ENCODE measurements at regions not wholly inside any gene's neighbourhood (a gene's known extent, or its start where the extent isn't known, plus 50 kb on each side); places are given as distances from the start of the nearest gene placed in this dataset.

GRCh38 chr9:106691627-106692026 lies 171.3 kb upstream of the ZNF462 start:
- TF ChIP-seq EZH2 (IDR thresholded peaks at IDR 0.05; ENCODE audit: borderline replicate concordance, low read depth, low read length, severe bottlenecking): no peak
- TF ChIP-seq, protein P1, sequence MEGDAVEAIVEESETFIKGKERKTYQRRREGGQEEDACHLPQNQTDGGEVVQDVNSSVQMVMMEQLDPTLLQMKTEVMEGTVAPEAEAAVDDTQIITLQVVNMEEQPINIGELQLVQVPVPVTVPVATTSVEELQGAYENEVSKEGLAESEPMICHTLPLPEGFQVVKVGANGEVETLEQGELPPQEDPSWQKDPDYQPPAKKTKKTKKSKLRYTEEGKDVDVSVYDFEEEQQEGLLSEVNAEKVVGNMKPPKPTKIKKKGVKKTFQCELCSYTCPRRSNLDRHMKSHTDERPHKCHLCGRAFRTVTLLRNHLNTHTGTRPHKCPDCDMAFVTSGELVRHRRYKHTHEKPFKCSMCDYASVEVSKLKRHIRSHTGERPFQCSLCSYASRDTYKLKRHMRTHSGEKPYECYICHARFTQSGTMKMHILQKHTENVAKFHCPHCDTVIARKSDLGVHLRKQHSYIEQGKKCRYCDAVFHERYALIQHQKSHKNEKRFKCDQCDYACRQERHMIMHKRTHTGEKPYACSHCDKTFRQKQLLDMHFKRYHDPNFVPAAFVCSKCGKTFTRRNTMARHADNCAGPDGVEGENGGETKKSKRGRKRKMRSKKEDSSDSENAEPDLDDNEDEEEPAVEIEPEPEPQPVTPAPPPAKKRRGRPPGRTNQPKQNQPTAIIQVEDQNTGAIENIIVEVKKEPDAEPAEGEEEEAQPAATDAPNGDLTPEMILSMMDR (IDR thresholded peaks at IDR 0.05; ENCODE audit: borderline replicate concordance, extremely low read depth, low read length, poor library complexity, severe bottlenecking): no peak
- H3K4me2 ChIP-seq (ENCODE audit: insufficient read depth, low read length): no peak overlapping the region
- H3K79me2 ChIP-seq (ENCODE audit: insufficient read depth, low read length): no peaks in the 10 kb centered on the region
- H3K4me3 ChIP-seq (ENCODE audit: low read depth in 1 of 2, low read length in 2 of 2): no peak overlapping the region
- DNase-seq (no peak), ATAC-seq (ENCODE audit: insufficient read depth, low read depth) (no peak)
- no peaks in the 10 kb centered on the region for H3K9me3 ChIP-seq (ENCODE audit: insufficient read depth, low read length, severe bottlenecking)
- no peak overlapping the region for H3K9ac ChIP-seq (ENCODE audit: low read depth, low read length)
- no peaks in the 10 kb centered on the region for H3K27me3 ChIP-seq (ENCODE audit: insufficient read depth, low read length, poor library complexity)
- H3K4me1 ChIP-seq (ENCODE audit: insufficient read depth, low read length): no peaks in the 10 kb centered on the region
- no peak overlapping the region for H3K27ac ChIP-seq (ENCODE audit: low read length)
- no peak overlapping the region for H2AFZ ChIP-seq (ENCODE audit: low read depth, low read length)
- no peaks in the 10 kb centered on the region for H4K20me1 ChIP-seq (ENCODE audit: insufficient read depth, low read length)
- no peaks in the 10 kb centered on the region for H3K36me3 ChIP-seq (ENCODE audit: insufficient read depth, low read length)

GRCh38 chr9:106693558-106693957 lies 169.4 kb upstream of the ZNF462 start:
- no peak for ATAC-seq (ENCODE audit: insufficient read depth, low read depth)
- H2AFZ ChIP-seq (ENCODE audit: low read depth, low read length): no peak overlapping the region
- H3K9me3 ChIP-seq (ENCODE audit: insufficient read depth, low read length, severe bottlenecking): no peaks in the 10 kb centered on the region
- H3K79me2 ChIP-seq (ENCODE audit: insufficient read depth, low read length): no peaks in the 10 kb centered on the region
- H3K4me2 ChIP-seq (ENCODE audit: insufficient read depth, low read length): no peak overlapping the region
- no peaks in the 10 kb centered on the region for H4K20me1 ChIP-seq (ENCODE audit: insufficient read depth, low read length)
- no peaks in the 10 kb centered on the region for H3K4me1 ChIP-seq (ENCODE audit: insufficient read depth, low read length)
- H3K4me3 ChIP-seq (ENCODE audit: low read depth in 1 of 2, low read length in 2 of 2): no peak overlapping the region
- no peaks in the 10 kb centered on the region for H3K27me3 ChIP-seq (ENCODE audit: insufficient read depth, low read length, poor library complexity)
- TF ChIP-seq EZH2 (IDR thresholded peaks at IDR 0.05; ENCODE audit: borderline replicate concordance, low read depth, low read length, severe bottlenecking): no peak
- TF ChIP-seq, protein P1 (IDR thresholded peaks at IDR 0.05; ENCODE audit: borderline replicate concordance, extremely low read depth, low read length, poor library complexity, severe bottlenecking): no peak
- no peak overlapping the region for H3K9ac ChIP-seq (ENCODE audit: low read depth, low read length)
- no peak overlapping the region for H3K27ac ChIP-seq (ENCODE audit: low read length)
- DNase-seq: no peak
- H3K36me3 ChIP-seq (ENCODE audit: insufficient read depth, low read length): no peaks in the 10 kb centered on the region

- DNase-seq (no peak), ATAC-seq (ENCODE audit: insufficient read depth, low read depth) (no peak)
- Histone ChIP-seq H3K4me1 (ENCODE audit: insufficient read depth, low read length) (no peaks in the 10 kb centered on the region), H3K27me3 (ENCODE audit: insufficient read depth, low read length, poor library complexity) (no peaks in the 10 kb centered on the region), H3K4me3 (ENCODE audit: low read depth in 1 of 2, low read length in 2 of 2) (no peak overlapping the region), H3K9me3 (ENCODE audit: insufficient read depth, low read length, severe bottlenecking) (no peaks in the 10 kb centered on the region), H3K4me2 (ENCODE audit: insufficient read depth, low read length) (no peak overlapping the region), H2AFZ (ENCODE audit: low read depth, low read length) (no peak overlapping the region), H4K20me1 (ENCODE audit: insufficient read depth, low read length) (no peaks in the 10 kb centered on the region), H3K9ac (ENCODE audit: low read depth, low read length) (no peak overlapping the region), H3K36me3 (ENCODE audit: insufficient read depth, low read length) (no peaks in the 10 kb centered on the region), H3K27ac (ENCODE audit: low read length) (no peak overlapping the region), H3K79me2 (ENCODE audit: insufficient read depth, low read length) (no peaks in the 10 kb centered on the region)
- TF ChIP-seq, protein P1 (IDR thresholded peaks at IDR 0.05; ENCODE audit: borderline replicate concordance, extremely low read depth, low read length, poor library complexity, severe bottlenecking): no peak
Measured at GRCh38 chr9:106696804-106697203, 166.2 kb upstream of the ZNF462 start.

DNA sequence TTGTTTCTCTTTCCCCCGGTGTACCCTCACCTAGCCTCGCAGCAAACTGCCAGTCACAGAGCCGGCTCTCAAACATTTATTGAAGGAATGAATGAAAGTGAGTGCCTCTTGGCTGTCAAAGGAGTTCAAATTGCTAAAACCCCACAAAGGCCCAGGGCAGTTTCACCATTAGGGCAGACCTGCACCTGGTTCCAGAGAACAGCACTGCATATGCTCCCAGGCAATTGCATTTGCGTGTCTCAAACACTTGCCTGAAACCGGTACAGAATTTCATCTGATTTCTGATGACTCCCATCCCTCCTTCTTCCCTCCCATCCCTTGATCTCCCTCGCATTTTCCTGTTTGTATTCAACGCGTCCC lies 165.6 kb upstream of the ZNF462 start:
- no peaks in the 10 kb centered on the region for H3K36me3 ChIP-seq (ENCODE audit: insufficient read depth, low read length)
- no peak for ATAC-seq (ENCODE audit: insufficient read depth, low read depth)
- no peaks in the 10 kb centered on the region for H3K27me3 ChIP-seq (ENCODE audit: insufficient read depth, low read length, poor library complexity)
- H2AFZ ChIP-seq (ENCODE audit: low read depth, low read length): no peak overlapping the region
- H3K4me1 ChIP-seq (ENCODE audit: insufficient read depth, low read length): no peaks in the 10 kb centered on the region
- no peaks in the 10 kb centered on the region for H3K9me3 ChIP-seq (ENCODE audit: insufficient read depth, low read length, severe bottlenecking)
- no peak overlapping the region for H3K4me2 ChIP-seq (ENCODE audit: insufficient read depth, low read length)
- DNase-seq: no peak
- no peaks in the 10 kb centered on the region for H4K20me1 ChIP-seq (ENCODE audit: insufficient read depth, low read length)
- H3K9ac ChIP-seq (ENCODE audit: low read depth, low read length): no peak overlapping the region
- TF ChIP-seq EZH2 (IDR thresholded peaks at IDR 0.05; ENCODE audit: borderline replicate concordance, low read depth, low read length, severe bottlenecking): no peak
- TF ChIP-seq, protein P1 (IDR thresholded peaks at IDR 0.05; ENCODE audit: borderline replicate concordance, extremely low read depth, low read length, poor library complexity, severe bottlenecking): no peak
- no peaks in the 10 kb centered on the region for H3K79me2 ChIP-seq (ENCODE audit: insufficient read depth, low read length)
- H3K4me3 ChIP-seq (ENCODE audit: low read depth in 1 of 2, low read length in 2 of 2): no peak overlapping the region
- no peak overlapping the region for H3K27ac ChIP-seq (ENCODE audit: low read length)

Data from DND-41 (cell line).